Gastroesophageal sphincter (tissue), 3 donors: ENCODE measurements at regions not wholly inside any gene's neighbourhood (a gene's known extent, or its start where the extent isn't known, plus 50 kb on each side); places are given as distances from the start of the nearest gene placed in this dataset.

Experiments used
- CTCF ChIP-seq, 4 experiments: fragments of 200-600 bp in 2 of 4; fragments of 450-650 bp in 2 of 4; sonication (generic) in 1 of 4; IDR thresholded peaks; one replicate each; pipeline ENCODE4 v1.5.1; 2017 to 2019; ENCODE audit warnings: antibody characterized with exemption in 4 of 4, mild to moderate bottlenecking in 2 of 4, moderate library complexity in 2 of 4
- EP300 ChIP-seq: sonication (generic); formaldehyde crosslinking; IDR thresholded peaks from one replicate; pipeline ENCODE4 v1.6.1; 2017; ENCODE audit warnings: antibody characterized with exemption, mild to moderate bottlenecking
- POLR2A ChIP-seq, 2 donors: fragments of 450-650 bp; IDR thresholded peaks; one replicate each; pipeline ENCODE4 v1.6.1; 2017; ENCODE audit warnings: antibody characterized with exemption in 2 of 2, mild to moderate bottlenecking in 2 of 2, moderate library complexity in 1 of 2
- POLR2AphosphoS5 ChIP-seq: sonication (generic); formaldehyde crosslinking; IDR thresholded peaks from one replicate; pipeline ENCODE4 v1.6.1; 2017; ENCODE audit warnings: antibody characterized with exemption

GRCh38 chr2:219830353-219830738 is 202.9 kb downstream of the SLC4A3 start:
- TF ChIP-seq POLR2A (IDR thresholded peaks at IDR 0.05) = no peak
- TF ChIP-seq CTCF (IDR thresholded peaks at IDR 0.05) = no peak
- no peak for TF ChIP-seq EP300
- no peak for TF ChIP-seq POLR2AphosphoS5
